GM21717 (cell line): ENCODE measurements at regions not wholly inside any gene's neighbourhood (a gene's known extent, or its start where the extent isn't known, plus 50 kb on each side); places are given as distances from the start of the nearest gene placed in this dataset.

ENCODE experiments used
- ATAC-seq: cut with Tn5 transposase; IDR thresholded peaks from one replicate; pipeline ENCODE4 v1.9.1; 2021; ENCODE audit warnings: mild to moderate bottlenecking, moderate library complexity; ENCODE audit not compliant: unreplicated experiment

- no peak for ATAC-seq
Measured at GRCh38 chr18:44517136-44517535, 163.6 kb upstream of the SETBP1 start.

DNA sequence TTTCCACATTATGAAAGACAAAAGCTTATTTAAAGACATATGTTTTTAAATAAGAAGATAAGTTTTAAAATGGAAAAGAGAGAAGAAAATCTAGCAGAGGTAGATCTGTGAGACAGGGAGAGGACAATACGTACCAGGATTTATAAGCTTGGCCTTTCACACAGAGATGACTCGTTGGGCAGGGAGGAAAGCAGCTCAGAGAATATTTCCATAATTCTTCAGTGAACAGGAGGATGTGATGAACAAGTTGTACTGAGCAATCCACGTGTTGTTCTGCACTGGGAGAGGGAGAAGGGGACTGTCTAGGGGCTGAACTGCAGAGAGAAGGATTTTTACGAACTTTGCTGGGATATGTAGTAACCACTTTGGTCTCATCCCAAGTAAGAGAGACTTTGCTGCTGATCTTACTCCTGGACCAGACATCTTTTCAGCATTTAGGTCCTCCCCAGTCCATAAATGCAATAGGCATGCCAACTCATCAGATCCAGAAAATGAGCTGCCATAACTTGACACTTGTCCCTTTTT lies 162.5 kb upstream of the SETBP1 start:
- ATAC-seq: no peak

GRCh38 chr18:44518666-44519065 lies 162.0 kb upstream of the SETBP1 start:
- no peak for ATAC-seq

GRCh38 chr18:44520981-44521667 lies 159.6 kb upstream of the SETBP1 start:
- ATAC-seq: no peak

DNA sequence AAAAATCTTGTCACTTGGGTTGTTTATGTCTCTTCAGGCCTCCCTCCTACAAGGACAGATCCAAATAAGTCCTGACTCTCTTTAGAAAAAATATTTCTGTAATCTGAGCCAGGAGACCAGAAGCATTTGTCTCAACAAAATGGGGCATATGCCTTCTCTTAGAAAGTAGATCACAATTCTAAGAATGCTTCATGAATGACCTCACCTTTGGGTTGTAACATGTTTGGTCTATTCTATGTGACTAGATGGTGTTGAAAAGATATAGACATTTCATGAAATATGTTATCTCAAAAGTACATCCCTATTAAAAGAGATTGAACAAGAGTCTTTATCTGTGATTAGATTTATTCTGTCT lies 159.0 kb upstream of the SETBP1 start:
- no peak for ATAC-seq

- ATAC-seq: no peak
Measured at GRCh38 chr18:44526705-44527415, 153.8 kb upstream of the SETBP1 start.

DNA sequence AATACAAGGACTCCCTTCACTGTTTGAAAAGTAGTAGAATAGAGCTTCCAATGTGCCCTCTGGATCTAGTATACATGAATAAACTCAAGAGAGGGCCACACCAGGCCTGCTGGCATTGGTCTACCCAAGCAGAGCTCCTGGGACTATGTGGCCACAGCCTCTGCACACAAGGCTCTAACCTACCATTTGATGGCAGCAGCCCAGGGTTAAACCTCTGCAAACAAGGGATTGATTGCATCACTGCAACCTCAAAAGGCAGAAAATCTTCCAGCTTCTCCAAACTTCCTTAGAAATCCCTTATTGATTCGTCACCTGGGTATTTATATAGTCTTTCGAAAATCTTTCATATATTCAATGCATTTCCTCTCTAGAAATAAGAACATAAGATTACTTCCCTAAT lies 147.6 kb upstream of the SETBP1 start:
- no peak for ATAC-seq

DNA sequence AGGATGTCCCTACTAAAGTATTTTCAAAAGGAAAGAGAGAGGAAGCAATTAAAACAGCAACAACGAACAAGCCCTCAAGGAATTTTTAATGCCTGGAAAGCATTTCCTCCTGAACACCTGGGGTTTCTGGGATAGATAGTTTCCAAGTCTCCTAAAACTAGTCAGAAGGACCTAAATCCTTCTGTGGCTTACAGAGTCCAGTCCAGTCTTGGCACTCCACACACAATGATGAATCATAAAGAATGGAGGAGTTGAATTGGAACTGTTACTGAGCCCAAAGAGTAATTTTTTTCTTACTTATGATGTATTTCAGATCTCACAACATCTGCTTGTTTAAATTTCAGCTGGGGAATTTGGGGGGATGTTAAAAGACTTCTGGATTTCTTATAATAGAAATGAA lies 144.6 kb upstream of the SETBP1 start:
- no peak for ATAC-seq

DNA sequence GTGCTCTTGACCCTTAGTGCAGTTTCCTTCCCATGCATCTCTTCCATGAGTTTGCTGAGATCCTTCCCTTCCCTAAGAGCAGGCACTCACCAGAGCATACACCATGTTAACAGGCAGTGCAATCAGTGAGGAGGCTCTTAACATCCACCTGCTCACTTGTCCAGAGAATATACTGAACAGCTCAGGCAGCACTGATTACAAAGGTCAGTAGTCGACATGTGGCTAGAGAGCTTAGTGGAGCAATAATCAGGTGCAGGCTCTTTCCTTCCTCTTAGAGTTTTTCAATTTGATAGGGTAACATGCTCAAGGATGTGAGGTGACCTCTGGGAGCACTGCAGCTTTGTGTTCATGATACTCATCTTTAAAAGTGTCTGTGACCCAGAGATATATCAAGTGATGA lies 144.1 kb upstream of the SETBP1 start:
- no peak for ATAC-seq

GRCh38 chr18:44537526-44537925 lies 143.2 kb upstream of the SETBP1 start:
- ATAC-seq: no peak

DNA sequence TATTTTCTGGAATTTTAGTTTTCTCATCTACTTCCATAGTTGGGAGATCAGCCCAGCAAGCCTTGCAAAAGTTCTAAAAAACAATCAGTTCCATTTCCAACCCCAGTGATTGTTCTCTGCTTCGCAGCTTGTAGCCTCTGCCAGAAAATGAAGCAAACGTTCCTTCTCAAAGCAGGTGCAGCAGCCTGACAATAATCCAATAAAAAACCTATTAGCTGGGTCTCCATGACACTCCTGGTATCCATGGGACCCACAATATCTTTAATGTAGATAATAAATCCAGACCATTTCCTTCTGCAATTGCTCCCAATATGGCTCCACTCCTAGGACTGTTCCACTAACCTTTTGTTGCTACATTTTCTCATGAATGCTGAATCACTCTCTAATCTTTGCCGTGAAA lies 140.8 kb upstream of the SETBP1 start:
- ATAC-seq: no peak

DNA sequence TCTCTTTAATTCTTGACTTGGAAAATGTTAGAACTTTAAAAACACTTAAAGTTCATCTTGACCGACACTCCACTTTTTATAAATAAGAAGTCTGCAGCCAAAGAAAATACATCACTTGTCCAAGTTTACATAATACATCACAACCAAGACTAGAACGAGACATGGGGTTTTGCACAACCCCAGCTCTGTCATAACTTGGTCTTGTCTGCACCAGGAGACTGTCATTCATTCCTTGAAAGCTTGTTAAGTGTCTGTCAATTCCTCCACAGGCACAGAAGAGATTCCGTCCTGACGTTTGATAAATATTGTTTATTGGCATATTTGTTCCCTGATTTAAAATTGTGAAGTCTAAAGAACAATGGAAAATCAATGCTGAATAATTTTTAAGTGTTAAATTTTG lies 139.5 kb upstream of the SETBP1 start:
- no peak for ATAC-seq

GRCh38 chr18:44541781-44542180 lies 138.9 kb upstream of the SETBP1 start:
- no peak for ATAC-seq

GRCh38 chr18:44543387-44543786 lies 137.3 kb upstream of the SETBP1 start:
- no peak for ATAC-seq

DNA sequence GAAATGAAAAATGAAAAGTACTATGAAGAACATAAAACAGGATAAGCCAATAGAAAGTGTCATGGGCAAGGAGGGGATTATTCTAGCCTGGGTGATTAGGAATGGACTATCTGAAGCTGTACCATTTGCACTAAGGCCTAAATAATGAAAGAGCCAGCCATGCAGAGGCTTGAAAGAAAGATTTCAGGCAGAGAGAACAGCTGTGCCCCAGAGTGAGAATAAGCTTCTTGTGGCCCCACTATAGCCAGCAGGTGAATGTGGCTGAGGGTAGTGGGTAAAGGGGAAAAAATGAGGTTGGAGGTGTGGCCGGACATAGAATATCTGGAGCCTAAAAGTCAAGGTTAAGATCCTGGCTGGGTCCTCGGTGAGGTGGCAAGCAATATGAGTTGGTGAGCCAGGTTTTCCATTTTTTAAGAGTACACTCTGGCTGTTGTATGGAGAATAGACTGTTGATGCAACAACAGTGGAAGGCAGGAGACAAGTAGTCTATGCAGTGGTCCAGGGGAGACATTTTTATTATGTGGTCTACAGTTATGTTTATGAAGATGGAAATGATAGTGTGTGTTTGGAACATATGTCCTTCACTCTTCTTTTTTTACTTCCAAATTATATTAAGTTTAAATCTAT lies 135.2 kb upstream of the SETBP1 start:
- no peak for ATAC-seq

- no peak for ATAC-seq
Measured at GRCh38 chr18:44546954-44547353, 133.7 kb upstream of the SETBP1 start.

DNA sequence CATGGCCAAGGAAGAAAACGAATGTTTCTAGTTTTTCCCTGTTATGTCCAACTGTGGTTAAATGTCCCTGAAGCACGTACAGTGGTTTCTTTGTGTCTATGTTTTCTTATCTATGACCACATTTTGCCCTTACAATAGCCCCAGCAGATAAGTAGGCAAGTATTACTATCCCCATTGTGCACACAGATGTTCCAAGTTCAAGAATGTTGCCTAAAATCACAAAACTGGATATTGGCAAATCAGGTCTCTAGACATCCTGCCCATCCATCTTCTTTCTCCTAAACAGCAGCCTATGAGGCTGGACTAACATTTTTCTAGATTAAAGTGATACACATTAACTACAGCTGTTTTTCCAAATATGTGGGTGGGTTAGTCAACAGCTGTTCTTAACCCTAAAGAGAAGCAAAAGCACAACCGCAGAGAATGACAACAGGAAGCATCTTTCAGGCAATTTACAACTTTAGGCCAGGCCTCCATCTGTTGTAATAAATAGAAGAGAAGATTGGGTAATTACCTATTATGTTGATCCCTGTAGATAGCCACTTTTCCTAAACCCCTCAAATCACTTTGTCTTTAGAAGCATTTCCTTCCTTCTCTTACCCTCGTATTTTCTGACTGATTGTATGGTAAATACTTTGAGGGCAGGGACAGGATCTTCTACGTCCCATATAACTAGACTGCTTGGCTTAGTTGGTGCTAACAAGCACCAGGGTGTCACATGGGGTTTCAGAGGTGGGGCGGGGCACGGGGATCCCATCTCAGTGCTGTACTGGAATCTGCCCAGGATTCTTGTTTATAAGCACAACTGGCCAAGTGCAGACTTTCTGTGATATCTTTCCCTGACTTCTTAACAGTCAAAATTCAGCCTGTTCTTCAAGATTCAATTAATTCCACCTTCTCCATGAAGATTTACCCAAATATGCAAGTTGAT lies 132.1 kb upstream of the SETBP1 start:
- no peak for ATAC-seq

DNA sequence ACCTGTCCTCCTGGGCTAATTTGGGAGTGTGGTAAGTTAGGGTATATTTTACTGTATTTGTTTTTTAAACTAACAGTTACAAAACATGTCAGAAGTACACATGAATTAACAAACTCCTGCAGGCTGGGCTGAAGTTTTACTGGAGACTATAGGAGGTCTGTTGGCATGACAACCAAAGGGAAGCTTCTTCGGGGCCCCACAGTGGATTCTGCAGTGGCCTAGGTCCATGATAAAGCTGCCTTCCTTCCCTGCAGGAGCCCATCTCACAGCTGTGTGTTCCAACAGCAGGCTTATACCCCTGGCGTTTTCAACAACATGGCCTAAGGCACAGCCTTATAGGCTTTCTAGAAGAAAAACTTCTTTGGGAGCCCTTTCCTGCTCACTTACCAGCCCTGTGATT lies 128.0 kb upstream of the SETBP1 start:
- ATAC-seq: no peak

DNA sequence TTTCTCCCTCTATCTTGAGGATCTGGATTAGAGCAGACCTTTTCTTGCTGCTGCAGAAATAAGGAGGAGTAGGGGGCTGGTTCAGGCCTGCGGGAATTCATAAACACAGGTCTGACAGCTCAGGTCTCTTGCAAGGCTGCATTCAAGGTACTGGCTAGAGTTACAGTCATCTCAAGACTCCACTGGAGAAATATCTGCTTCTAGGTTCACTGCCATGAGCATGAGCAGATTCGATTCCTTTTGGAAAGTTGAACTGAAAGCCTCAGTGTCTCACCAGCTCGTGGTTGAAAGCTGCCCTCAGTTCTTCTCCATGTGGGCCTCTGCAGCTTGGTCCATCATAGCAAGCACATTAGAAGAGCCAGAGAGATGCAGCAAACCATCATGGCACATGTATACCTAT lies 124.4 kb upstream of the SETBP1 start:
- no peak for ATAC-seq

DNA sequence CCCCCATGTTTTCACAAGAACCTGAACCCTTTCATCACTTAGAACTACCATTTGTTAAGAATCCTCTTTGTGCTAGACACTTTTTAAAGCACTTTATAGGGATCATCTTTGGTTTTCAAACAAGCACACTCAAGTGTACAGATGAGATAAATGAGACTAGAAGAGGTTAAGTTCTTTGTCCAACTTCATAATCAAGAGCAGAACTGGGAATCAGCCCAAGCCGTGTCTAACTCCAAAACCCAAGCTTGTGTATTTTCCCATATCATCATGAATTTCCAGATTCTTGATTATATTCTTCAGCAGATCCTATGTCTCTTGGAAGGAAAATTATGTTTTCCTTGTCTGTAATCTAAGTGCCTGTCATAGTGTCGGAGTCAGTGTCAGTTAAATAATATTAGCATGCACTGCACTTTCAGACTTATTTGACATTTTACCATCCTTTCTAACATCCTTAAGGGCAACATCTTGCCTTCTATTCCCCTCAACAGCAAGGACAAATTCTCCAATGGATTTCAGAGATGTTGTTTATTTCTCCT lies 123.0 kb upstream of the SETBP1 start:
- no peak for ATAC-seq

- no peak for ATAC-seq
Measured at GRCh38 chr18:44558767-44559166, 121.9 kb upstream of the SETBP1 start.
